ENCODE measurements at regions not wholly inside any gene's neighbourhood (a gene's known extent, or its start where the extent isn't known, plus 50 kb on each side); places are given as distances from the start of the nearest gene placed in this dataset.
"Not testable (repeated sequence)": the region's sequence is repeated elsewhere in the genome, so short reads cannot be mapped to it uniquely, and the experiment has no call there.

GRCh38 chr15:32342772-32343199, 60.3 kb downstream of the GOLGA8K start:
- peak; percentile 23 for DNase-seq
- H3K9me3 Mint-ChIP-seq, H3K4me3 Mint-ChIP-seq, H3K36me3 Mint-ChIP-seq, CTCF ChIA-PET, H3K27ac Mint-ChIP-seq, H3K4me1 Mint-ChIP-seq, H3K27me3 Mint-ChIP-seq: not testable (repeated sequence)

GRCh38 chr15:32342268-32342667, 60.8 kb downstream of the GOLGA8K start:
- H3K27ac Mint-ChIP-seq, DNase-seq, H3K36me3 Mint-ChIP-seq, H3K9me3 Mint-ChIP-seq, H3K4me3 Mint-ChIP-seq, CTCF ChIA-PET, H3K27me3 Mint-ChIP-seq, H3K4me1 Mint-ChIP-seq: not testable (repeated sequence)

GRCh38 chr15:32341530-32341929, 61.6 kb downstream of the GOLGA8K start:
- H3K36me3 Mint-ChIP-seq, H3K4me3 Mint-ChIP-seq, H3K4me1 Mint-ChIP-seq, CTCF ChIA-PET, H3K9me3 Mint-ChIP-seq, H3K27ac Mint-ChIP-seq, H3K27me3 Mint-ChIP-seq, DNase-seq: not testable (repeated sequence)

GRCh38 chr15:32336804-32337203, 66.3 kb downstream of the GOLGA8K start:
- CTCF ChIA-PET, H3K27me3 Mint-ChIP-seq, H3K27ac Mint-ChIP-seq, H3K4me1 Mint-ChIP-seq, H3K9me3 Mint-ChIP-seq, DNase-seq, H3K36me3 Mint-ChIP-seq, H3K4me3 Mint-ChIP-seq: not testable (repeated sequence)

GRCh38 chr15:32323353-32323752, 79.7 kb downstream of the GOLGA8K start:
- H3K9me3 Mint-ChIP-seq, CTCF ChIA-PET, H3K27ac Mint-ChIP-seq, H3K4me1 Mint-ChIP-seq, DNase-seq, H3K4me3 Mint-ChIP-seq, H3K27me3 Mint-ChIP-seq, H3K36me3 Mint-ChIP-seq: not testable (repeated sequence)

- H3K27ac Mint-ChIP-seq, DNase-seq, CTCF ChIA-PET, H3K4me3 Mint-ChIP-seq, H3K36me3 Mint-ChIP-seq, H3K9me3 Mint-ChIP-seq, H3K4me1 Mint-ChIP-seq, H3K27me3 Mint-ChIP-seq: not testable (repeated sequence)
Measured at GRCh38 chr15:32319247-32319646, 83.8 kb downstream of the GOLGA8K start.

GRCh38 chr15:32316482-32316881, 86.6 kb downstream of the GOLGA8K start:
- H3K27ac Mint-ChIP-seq, DNase-seq, H3K4me1 Mint-ChIP-seq, CTCF ChIA-PET, H3K4me3 Mint-ChIP-seq, H3K27me3 Mint-ChIP-seq, H3K36me3 Mint-ChIP-seq, H3K9me3 Mint-ChIP-seq: not testable (repeated sequence)

GRCh38 chr15:32315079-32315939, 87.8 kb downstream of the GOLGA8K start:
- CTCF ChIA-PET, H3K9me3 Mint-ChIP-seq, H3K36me3 Mint-ChIP-seq, H3K27me3 Mint-ChIP-seq, H3K27ac Mint-ChIP-seq, DNase-seq, H3K4me3 Mint-ChIP-seq, H3K4me1 Mint-ChIP-seq: not testable (repeated sequence)

- H3K36me3 Mint-ChIP-seq, DNase-seq, H3K9me3 Mint-ChIP-seq, H3K27ac Mint-ChIP-seq, H3K4me3 Mint-ChIP-seq, CTCF ChIA-PET, H3K4me1 Mint-ChIP-seq, H3K27me3 Mint-ChIP-seq: not testable (repeated sequence)
Measured at GRCh38 chr15:32313446-32314209, 89.5 kb downstream of the GOLGA8K start.

- H3K27ac Mint-ChIP-seq, DNase-seq, H3K27me3 Mint-ChIP-seq, H3K4me3 Mint-ChIP-seq, H3K9me3 Mint-ChIP-seq, CTCF ChIA-PET, H3K36me3 Mint-ChIP-seq, H3K4me1 Mint-ChIP-seq: not testable (repeated sequence)
Measured at GRCh38 chr15:32312721-32313120, 90.4 kb downstream of the GOLGA8K start.

GRCh38 chr15:32307592-32307991, 95.5 kb downstream of the GOLGA8K start:
- H3K4me1 Mint-ChIP-seq, CTCF ChIA-PET, H3K9me3 Mint-ChIP-seq, DNase-seq, H3K36me3 Mint-ChIP-seq, H3K4me3 Mint-ChIP-seq, H3K27ac Mint-ChIP-seq, H3K27me3 Mint-ChIP-seq: not testable (repeated sequence)

GRCh38 chr15:32276200-32276830, 126.8 kb downstream of the GOLGA8K start:
- H3K9me3 Mint-ChIP-seq, H3K27ac Mint-ChIP-seq, H3K27me3 Mint-ChIP-seq, H3K4me1 Mint-ChIP-seq, H3K36me3 Mint-ChIP-seq, DNase-seq, CTCF ChIA-PET, H3K4me3 Mint-ChIP-seq: not testable (repeated sequence)

GRCh38 chr15:32253958-32254357, 149.1 kb downstream of the GOLGA8K start:
- not testable (repeated sequence) for H3K27me3 Mint-ChIP-seq, H3K9me3 Mint-ChIP-seq

GRCh38 chr15:32249207-32249606, 153.9 kb downstream of the GOLGA8K start:
- DNase-seq, H3K27ac Mint-ChIP-seq, CTCF ChIA-PET, H3K27me3 Mint-ChIP-seq, H3K36me3 Mint-ChIP-seq, H3K9me3 Mint-ChIP-seq, H3K4me3 Mint-ChIP-seq, H3K4me1 Mint-ChIP-seq: not testable (repeated sequence)

More at GRCh38 chr15:32253958-32254357, 149.1 kb downstream of the GOLGA8K start:
- DNase-seq, CTCF ChIA-PET, H3K36me3 Mint-ChIP-seq, H3K4me1 Mint-ChIP-seq, H3K27ac Mint-ChIP-seq, H3K4me3 Mint-ChIP-seq: not testable (repeated sequence)

GRCh38 chr15:32243727-32244126, 159.4 kb downstream of the GOLGA8K start:
- CTCF ChIA-PET = not testable (repeated sequence)

More at GRCh38 chr15:32243727-32244126, 159.4 kb downstream of the GOLGA8K start:
- not testable (repeated sequence) for H3K27ac Mint-ChIP-seq, H3K4me3 Mint-ChIP-seq, H3K27me3 Mint-ChIP-seq, DNase-seq, H3K4me1 Mint-ChIP-seq, H3K9me3 Mint-ChIP-seq, H3K36me3 Mint-ChIP-seq
